IMR-90 (cell line): ENCODE measurements at regions not wholly inside any gene's neighbourhood (a gene's known extent, or its start where the extent isn't known, plus 50 kb on each side); places are given as distances from the start of the nearest gene placed in this dataset.

Source experiments
- MXI1 ChIP-seq: IDR thresholded peaks from 2 replicates; pipeline ENCODE4 v1.6.1; 2012; ENCODE audit warnings: low read depth, mild to moderate bottlenecking, low read length, moderate library complexity, borderline replicate concordance
- POLR2A ChIP-seq: IDR thresholded peaks from 2 replicates; pipeline ENCODE4 v1.6.1; 2012; ENCODE audit warnings: mild to moderate bottlenecking, low read depth, low read length
- RCOR1 ChIP-seq: IDR thresholded peaks from 2 replicates; pipeline ENCODE4 v1.6.1; 2012; ENCODE audit warnings: mild to moderate bottlenecking, low read length, improper control_type of control experiment; ENCODE audit not compliant: insufficient replicate concordance
- SMC3 ChIP-seq: fragments of 150-350 bp; IDR thresholded peaks from 2 replicates; pipeline ENCODE4 v1.6.1; 2016; ENCODE audit warnings: low read depth, mild to moderate bottlenecking, antibody characterized with exemption, low read length, moderate library complexity
- TF ChIP-seq, protein P1 (sequence below): conservative IDR thresholded peaks from 2 replicates; pipeline ENCODE4 v1.5.1; 2012; ENCODE audit warnings: mild to moderate bottlenecking, low read depth, low read length, improper control_type of control experiment
- TF ChIP-seq, protein P2 (sequence below): fragments of 150-350 bp; IDR thresholded peaks from 2 replicates; pipeline ENCODE4 v1.6.1; 2017; ENCODE audit warnings: mild to moderate bottlenecking, antibody characterized with exemption, low read length, low read depth

DNA sequence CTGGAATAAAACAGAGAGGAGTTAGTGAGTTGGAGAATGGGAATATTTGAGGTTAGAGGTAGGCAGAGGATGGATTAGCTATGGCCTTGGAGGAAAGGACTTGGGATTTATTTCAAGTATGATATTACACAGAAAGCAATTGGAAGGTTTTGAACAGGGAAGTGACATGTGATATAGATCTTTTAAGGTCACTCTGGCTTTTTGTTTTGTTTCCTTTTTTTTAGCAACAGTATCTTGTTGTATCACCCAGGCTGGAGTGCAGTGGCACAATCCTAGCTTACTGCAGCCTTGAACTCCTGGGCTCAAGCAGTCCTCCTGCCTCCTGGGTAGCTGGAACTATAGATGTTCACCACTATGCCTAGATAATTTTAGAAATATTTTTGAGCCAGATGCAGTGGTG, 190.3 kb downstream of the UTRN start:
- TF ChIP-seq, protein P1, sequence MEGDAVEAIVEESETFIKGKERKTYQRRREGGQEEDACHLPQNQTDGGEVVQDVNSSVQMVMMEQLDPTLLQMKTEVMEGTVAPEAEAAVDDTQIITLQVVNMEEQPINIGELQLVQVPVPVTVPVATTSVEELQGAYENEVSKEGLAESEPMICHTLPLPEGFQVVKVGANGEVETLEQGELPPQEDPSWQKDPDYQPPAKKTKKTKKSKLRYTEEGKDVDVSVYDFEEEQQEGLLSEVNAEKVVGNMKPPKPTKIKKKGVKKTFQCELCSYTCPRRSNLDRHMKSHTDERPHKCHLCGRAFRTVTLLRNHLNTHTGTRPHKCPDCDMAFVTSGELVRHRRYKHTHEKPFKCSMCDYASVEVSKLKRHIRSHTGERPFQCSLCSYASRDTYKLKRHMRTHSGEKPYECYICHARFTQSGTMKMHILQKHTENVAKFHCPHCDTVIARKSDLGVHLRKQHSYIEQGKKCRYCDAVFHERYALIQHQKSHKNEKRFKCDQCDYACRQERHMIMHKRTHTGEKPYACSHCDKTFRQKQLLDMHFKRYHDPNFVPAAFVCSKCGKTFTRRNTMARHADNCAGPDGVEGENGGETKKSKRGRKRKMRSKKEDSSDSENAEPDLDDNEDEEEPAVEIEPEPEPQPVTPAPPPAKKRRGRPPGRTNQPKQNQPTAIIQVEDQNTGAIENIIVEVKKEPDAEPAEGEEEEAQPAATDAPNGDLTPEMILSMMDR = no peak
- TF ChIP-seq POLR2A (no peak), SMC3 (no peak), MXI1 (no peak), RCOR1 (no peak)
- TF ChIP-seq, protein P2, sequence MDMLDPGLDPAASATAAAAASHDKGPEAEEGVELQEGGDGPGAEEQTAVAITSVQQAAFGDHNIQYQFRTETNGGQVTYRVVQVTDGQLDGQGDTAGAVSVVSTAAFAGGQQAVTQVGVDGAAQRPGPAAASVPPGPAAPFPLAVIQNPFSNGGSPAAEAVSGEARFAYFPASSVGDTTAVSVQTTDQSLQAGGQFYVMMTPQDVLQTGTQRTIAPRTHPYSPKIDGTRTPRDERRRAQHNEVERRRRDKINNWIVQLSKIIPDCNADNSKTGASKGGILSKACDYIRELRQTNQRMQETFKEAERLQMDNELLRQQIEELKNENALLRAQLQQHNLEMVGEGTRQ = no peak
